ENCODE measurements at regions not wholly inside any gene's neighbourhood (a gene's known extent, or its start where the extent isn't known, plus 50 kb on each side); places are given as distances from the start of the nearest gene placed in this dataset.
"Not testable (repeated sequence)": the region's sequence is repeated elsewhere in the genome, so short reads cannot be mapped to it uniquely, and the experiment has no call there.

DNA sequence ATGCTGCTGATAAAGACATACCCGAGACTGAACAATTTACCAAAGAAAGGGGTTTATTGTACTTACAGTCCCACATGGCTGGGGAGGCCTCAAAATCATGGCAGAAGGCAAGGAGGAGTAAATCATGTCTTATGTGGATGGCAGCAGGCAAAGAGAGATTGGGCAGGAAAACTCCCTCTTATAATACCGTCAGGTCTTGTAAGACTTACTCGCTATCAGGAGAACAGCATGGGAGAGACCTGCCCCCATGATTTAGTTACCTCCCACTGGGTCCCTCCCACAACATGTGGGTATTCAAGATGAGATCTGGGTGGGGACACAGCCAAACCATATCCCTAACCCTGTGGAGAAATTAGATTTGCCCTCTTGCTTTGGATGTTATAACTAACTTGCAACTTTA lies 1068.0 kb upstream of the ZEB2 start:
- DNase-seq: no peak

DNA sequence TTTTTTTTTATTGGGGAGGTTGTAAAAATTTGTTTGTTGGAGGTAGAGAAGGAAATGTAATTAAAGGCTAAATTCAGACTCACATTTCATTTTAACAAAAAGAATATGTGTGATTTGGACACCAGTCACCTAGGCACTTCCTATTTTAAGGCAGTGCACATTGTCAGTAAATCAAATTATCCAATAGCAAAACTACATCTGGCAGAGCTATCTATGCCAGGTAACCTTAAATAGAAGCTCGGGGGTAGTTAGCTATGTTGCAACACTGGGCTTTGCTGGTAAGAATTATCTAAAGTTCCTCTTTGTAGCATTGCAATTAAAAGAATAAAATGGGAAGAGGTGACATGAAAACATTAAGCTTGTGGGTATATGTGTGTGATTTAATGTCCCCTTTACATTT lies 1064.4 kb upstream of the ZEB2 start:
- no peak for DNase-seq

DNA sequence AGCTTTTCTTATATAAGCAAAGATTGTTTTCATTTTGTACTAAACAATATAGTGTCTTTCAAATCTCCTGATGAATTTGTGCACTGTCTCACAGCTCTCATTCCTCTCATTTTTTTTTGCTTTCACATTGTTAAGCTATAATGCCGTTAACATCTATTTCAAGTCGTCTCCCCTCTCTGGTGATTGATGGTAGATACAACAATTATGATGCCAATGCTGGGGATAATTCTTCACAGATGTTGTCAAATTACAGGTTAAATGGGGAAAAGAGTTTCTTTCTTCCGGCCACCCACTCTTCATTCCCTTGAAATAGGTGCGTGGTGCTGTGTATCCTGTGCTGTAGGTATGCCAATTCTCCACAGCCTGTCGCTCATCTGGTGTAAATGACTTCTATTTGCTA lies 1053.7 kb upstream of the ZEB2 start:
- DNase-seq: no peak

DNA sequence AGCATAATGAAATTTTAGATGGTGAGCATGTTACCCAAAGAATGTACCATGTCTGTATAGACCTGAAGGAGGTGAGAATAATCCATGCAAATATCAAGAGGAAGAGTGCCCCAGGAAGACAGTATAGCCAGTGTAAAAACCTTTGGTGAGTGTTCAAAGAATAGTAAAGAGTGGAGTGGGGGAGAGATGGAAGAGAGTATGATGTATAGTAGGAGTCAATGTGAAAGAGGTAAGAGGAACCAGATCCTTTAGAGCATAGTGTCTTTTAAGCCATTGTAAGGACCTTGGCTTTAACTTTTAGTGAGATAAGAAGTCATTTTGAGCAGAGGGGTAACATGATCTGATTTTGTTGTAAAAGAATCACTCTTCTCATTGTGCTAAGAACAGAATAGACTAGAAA lies 1052.3 kb upstream of the ZEB2 start:
- no peak for DNase-seq

DNA sequence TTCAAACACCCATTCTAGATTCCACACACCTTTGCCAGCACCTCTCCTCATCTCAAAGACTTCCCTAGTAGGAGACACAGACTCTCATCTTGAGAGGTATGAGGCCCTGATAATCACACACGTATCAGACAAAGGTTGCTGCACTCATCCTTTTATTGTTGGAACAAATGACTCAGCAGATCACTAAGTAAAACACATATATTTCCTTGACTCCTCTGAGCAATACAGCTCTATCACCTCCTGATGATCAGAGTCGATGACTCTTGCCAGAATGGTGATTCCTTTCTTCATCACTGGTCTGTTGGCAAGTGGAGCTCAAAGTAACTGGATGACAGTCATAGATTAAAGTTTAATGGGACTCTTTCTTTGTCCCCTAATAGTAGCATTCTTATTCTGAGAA lies 1049.2 kb upstream of the ZEB2 start:
- no peak for DNase-seq

DNA sequence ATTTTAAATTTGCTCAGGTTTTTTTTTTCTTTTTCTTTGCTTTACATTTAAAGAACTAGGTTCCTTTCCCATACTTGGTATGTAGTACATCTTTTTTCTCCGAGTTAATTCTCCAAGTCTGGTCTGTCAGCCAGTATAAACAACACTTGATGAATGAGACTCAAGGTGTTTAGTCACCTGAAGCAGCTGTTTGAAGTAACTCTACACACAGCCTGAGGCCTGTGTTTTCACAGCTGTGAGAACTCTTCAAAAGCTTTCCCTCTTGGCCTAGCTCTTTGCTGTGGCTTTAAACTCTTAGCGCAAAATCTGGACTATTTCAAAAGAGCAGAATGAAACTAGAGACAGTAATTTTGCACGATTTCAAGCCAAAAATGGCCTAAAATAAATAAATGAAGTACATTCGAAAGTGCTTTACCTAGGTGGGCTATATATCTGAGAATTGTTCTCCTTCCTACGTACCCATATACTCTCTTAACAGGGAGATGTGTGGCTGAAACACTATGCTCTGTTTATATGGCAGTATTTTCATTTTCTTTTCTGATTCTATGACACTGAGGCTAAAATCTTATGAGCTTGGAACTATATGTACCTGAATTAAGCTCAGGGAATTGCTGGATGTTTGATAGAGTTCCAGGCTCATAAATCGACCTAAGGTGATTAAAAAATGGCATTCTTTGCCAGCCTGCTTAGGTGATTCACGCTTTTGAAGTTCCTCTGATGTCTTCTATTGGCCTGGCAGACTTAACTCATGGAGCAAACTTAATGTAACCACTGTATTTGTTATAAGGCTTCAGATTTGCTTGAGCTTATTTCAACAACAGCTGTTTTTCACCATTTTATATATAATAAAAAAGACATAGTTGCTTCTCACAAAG lies 1044.1 kb upstream of the ZEB2 start:
- no peak for DNase-seq

DNA sequence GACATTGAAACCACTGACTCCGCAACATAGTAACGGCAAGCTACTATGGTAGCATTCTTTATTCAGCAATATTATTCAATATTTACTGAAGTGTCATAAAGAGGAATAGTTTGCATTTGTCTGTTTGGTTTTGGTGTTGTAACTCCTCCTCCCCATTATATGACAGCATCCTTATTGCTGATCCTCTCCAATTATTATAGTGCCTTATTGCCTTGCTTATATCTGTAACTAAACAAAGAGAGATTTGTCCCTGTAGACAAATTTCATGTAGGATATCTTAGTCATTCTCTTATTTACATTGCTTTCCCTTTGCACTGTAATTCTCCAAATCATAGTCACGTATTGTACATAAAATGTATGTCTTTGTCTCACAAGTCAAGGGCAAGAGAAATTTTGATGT lies 1041.2 kb upstream of the ZEB2 start:
- DNase-seq: no peak

DNA sequence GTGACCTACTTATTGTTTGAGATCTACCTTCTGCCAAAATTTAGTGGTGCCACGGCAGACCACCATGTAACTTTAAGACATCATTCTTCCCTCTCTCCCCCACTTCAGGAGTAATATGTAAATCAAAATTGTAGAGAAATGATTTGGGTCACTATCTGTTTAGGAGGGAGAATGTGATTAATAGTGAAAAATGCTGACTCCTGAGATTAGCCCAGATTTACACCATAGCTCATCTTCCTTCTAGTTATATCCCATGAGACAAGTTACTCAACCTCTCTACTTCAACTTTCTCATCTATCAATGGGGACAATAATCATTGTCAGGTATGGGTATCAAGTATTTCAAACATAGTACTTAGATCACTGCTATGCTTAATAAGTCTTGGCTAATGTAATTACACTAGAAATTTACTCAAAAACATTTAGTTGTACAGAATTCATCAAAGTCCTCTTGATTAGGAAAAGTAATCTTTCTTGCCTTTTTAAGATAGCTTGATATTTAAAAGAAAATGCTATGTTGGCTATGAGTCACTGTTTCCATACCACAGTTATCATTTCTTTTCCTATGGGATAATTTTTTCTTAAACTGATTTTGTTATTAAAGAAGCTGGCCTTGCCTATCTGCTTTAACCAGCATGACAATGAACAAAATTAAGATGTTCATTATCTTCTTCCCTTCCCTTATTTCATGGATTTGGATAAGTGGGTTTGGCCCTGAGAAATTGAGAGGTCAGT lies 1038.9 kb upstream of the ZEB2 start:
- DNase-seq: no peak

DNA sequence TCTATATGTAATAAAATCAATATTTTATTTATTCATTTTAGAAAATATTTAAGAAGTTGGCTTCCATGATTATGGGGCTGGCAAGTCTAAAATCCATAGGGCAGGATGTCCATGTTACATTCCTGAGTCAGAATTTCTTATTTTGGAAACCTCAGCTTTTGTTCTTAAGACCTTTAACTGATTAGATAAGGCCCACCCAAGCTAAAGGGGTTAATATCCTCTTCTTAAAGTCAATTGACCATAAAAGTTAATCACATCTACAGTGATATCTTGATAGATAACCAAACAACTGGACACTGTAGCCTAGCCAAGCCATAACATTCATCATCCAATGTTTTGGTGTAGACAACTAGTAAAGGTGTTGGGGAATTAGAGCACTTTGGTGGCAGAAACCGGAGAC lies 1035.4 kb upstream of the ZEB2 start:
- DNase-seq: no peak

DNA sequence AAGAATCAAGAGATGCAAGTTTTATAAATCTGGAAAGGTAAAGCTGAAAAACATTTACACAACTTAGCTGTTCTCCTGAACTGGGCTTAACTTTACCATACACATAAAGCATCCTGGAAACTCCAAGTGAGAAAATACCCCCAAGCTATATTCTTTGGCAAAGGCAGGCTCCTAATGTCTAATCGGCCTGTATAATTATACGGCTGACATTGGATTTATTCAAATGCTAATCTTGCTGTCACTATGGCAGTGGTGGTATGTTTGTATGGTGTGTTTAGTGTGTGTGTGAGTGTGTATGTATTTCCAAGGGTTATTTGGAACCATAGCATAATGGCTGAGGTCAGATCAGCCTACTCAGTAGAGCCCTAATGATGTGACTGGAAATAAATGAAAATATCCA lies 1031.8 kb upstream of the ZEB2 start:
- peak; percentile 9 for DNase-seq

DNA sequence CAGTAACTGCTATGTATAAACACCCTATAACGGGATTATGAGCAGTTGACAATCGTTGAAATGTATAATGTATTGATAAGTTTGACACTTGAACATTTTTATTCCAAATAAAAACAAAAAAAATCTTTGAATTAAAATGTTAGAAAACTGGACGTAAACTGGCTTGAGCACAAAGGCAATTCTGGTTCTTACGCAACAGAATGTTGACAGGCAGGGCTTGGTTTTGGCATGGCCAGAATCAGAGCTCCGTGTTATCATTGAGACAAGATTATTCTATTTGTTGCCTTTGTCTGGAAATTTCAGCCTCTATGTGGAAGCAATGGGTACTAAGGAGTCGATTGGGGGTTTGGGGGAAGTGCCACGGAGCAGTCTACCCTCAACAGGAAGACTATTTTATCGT lies 1028.6 kb upstream of the ZEB2 start:
- no peak for DNase-seq

DNA sequence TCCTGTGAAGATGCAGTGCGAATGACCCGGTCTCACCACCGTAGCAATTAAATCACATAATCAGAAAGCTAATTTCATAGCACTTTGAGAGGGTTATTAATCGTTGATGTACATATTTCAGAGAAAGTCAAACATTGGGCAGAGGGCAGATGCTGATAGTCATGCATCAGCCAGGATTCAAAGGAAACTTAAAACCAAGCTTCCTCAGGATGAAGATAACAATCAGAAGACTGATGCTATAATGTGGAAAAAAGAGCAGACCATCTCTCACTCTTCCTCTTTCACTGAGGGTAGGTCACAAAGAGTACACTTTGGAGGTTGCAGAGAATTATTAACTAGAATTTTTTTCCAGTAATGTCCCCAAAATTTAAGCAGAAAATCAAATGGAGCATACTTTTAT lies 1027.7 kb upstream of the ZEB2 start:
- no peak for DNase-seq

DNA sequence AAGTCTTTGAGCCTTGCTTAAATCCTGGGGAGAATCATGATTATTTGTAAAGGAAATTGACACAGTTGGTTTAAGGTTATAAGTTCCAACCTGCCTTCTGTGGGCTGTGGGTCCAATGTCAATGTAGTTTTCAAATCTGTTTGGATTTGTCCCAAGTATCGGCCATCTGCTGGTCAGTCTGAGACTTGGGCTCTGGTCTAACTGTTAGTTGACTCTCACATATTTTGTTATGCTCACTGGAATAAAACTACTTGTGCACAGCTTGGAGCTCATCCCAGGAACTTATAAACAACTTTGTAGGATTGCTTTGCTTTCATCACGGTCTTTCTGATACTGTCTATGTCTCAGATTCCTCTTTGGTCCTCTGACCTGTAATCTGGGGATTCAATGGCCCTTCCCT lies 1026.2 kb upstream of the ZEB2 start:
- no peak for DNase-seq

DNA sequence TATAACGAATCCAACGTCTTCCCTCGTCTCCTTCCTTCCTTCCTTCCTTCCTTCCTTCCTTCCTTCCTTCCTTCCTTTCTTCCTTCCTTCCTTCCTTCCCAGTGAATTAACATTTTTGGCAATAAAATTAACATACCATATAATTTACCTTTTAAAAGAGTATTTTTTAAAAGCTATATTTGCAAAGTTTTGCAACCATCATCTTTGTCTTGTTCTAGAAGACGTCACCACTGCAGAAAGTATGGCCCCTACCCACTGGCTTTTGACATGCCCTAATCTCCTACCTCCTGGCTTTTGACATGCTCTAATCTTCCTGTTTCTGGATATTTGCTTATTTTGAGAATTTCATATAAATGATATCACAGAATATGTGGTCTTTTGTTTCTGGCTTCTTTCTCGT lies 1023.9 kb upstream of the ZEB2 start:
- DNase-seq: no peak

DNA sequence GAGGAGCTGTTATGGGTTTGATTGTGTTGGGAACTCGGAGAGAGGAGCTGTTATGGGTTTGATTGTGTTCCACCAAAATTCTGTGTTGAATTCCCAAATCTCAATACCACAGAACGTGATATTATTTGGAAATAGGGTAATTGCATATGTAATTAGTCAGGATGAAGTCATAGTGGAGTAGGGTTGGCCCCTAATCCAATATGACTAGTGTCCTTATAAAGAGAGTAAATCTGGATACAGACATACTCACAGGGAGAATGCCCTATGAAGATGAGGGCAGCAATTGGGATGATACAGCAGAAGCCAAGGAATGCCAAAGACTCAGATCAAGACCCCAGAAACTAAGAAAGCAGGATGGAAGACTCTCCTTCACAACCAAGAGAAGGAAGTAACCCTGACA lies 1023.2 kb upstream of the ZEB2 start:
- no peak for DNase-seq

DNA sequence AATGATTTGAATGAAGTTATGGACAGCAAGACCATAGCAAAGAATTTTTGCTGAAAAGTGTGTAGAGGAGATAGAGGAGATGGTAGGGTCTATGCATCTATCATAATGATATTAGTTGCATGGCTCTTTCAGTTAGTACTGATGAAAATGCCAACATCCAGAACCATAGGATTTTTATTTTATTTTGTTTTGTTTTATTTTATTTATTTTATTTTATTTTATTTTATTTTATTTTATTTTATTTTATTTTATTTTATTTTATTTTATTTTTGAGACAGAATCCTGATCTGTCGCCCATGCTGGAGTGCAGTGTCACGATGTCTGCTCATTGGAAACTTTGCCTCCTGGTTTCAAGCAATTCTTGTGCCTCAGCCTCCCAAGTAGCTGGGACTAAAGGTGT lies 1021.1 kb upstream of the ZEB2 start:
- no peak for DNase-seq

DNA sequence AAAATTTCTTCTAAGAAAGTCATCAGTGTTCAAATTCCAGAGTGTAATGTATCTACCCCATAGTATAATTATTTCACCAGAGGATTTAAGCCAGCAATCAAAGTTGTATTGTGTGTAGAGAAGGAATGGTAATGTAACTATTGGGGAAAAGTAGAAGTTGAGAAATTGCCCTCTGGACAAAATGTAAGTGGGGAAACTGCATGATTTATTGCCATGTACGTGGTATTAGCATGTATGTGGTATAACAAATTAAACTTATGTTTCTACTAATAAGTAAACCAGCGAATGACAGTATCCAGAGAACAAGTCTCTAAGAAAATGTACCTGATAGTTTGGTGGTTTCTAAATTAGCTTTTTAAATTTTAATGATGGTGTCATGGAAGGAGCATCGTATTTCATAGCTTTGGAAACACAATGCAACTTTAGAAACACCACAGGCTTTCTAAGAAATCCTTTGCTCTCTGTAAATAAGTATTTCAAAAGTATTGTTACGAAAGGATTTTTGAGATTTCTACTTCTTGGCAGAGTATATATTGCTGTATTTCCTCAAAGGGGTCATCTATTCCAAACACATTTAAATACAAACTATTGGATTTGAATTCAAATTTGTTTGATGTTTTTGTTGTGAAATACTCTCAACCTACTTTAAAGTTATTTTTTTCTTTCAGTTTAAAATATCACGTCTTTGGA lies 1018.9 kb upstream of the ZEB2 start:
- no peak for DNase-seq

DNA sequence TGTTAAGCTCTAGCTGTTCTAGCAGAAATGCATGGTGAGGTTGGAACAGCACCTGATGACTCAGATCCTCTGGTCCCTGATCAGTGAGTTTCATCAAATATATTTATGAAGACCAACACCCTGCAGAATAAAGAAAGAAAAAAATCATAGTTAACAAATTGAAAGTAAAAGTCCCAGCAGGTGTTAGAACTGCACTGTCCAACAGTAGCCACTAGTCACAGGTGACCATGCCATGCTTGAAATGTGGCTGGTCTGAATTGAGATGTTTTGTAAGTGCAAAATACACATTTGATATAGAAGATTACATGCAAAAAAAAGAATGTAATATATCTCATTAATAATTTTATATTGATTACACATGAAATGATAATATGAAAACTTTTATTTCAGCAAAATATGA lies 1010.7 kb upstream of the ZEB2 start:
- no peak for DNase-seq

DNA sequence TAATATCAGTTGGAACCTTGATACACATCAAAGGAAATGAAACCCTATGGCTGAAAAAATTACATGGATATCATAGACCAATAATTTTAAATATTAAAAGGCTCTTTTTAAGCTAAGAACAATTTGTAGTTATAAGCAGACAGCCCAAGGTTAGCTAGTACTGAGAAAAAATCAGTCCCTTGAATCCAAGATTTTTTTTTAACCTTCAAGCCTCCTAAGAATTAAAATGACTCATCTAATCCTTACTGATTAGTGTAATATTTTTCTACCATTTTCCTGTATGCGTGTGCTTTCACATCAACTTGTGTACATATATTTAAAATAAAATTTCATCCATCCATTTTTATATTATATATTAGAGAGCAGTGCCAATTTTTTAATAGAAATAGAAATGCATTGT lies 1004.9 kb upstream of the ZEB2 start:
- no peak for DNase-seq

DNA sequence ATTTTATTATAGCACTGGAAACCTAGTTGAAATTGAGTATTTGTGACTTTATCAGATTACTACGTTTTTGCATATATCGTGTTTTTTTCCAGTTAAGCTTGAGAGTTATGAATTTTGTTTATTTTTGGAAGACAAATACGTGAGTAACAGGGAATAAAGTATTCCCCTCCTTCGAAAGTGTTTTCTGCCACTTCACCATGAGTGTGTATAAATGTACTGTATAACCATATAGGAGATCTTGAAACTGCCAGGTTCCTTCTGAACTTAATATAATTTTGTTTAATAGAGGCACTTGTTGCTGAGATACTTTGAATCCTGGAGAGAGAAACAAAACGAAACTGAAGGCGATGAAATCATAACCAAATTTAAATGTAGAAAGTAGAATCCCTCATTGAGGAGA lies 1004.4 kb upstream of the ZEB2 start:
- no peak for DNase-seq

DNA sequence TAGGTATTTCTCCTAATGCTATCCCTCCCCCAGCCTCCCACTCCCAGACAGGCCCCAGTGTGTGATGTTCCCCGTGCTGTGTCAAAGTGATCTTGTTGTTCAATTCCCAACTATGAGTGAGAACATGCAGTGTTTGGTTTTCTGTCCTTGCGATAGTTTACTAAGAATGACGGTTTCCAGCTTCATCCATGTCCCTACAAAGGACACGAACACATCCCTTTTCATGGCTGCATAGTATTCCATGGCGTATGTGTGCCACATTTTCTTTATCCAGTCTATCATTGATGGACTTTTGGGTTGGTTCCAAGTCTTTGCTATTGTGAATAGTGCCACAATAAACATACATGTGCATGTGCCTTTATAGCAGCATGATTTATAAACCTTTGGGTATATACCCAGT lies 999.3 kb upstream of the ZEB2 start:
- not testable (repeated sequence) for DNase-seq

DNA sequence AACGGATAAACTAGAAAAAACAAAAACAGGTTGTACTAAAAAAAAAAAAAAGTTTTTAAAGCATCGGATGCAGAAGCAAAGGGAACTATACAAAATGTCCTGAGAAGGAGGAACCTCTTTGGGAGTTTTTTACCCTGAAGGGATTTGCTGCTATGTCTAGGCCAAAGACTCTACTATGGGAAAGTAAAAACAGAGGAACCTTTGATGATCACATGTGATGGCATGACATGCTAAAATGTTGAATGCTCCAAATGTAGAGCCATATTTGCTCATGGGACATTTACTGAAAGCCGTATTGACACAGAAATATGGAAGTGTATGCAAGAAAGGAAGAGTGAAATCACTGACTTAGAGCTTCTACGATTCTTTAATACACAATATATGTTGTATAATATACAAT lies 992.0 kb upstream of the ZEB2 start:
- no peak for DNase-seq

DNA sequence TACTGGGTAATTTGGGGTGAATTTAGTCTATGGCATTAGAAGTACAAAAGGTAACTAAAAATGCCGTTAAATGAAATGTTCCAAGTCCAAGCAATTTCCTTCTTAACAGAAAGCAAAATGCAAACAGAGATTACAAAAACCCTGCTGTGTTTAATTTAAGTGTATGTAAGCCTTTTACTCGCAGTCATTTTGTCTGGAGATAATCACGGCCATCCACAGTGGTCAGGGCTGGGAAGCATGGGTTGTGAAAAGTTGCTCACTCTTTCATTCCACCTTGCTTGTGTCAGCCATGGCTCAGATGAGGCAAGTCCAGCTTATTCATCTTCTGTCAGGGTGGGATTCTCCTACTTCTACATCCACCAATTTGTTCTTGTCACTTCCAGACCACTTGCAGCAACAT lies 983.6 kb upstream of the ZEB2 start:
- DNase-seq: peak; percentile 57

DNA sequence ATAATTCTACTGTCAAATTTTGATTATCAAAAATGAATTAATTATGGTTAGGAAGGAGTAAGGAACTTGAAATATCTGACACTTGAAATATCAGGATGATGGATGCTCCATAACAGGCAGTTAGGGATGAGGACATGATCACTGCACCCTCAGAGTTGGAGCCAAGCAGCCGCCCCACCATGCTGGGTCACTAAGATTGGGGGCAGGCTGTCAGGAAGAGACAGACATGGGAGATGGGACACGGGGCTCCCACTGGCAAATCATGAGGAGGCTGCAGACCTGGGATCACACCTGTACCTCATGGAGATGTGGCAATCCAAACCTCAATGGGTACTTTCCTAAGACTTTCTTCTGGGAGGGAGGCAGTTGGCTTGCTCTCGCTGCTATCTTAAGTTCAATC lies 982.0 kb upstream of the ZEB2 start:
- no peak for DNase-seq

Measured in NCI-H748 treated with DMSO at 0.1 percent for 48 hours (cell line).